Prostate gland (tissue), 2 donors: ENCODE measurements at regions not wholly inside any gene's neighbourhood (a gene's known extent, or its start where the extent isn't known, plus 50 kb on each side); places are given as distances from the start of the nearest gene placed in this dataset.

Experiments
- DNase-seq: peaks from one replicate; pipeline ENCODE4 v3.0.0-alpha.2; 2019; ENCODE audit warnings: low spot score
- H3K27ac ChIP-seq, 2 donors: fragments of 200-600 bp; sonication (generic); 2 replicates each; pipeline ENCODE4 v1.5.1; 2017 to 2019
- H3K27me3 ChIP-seq: fragments of 200-600 bp; sonication (generic); replicated peaks from 2 replicates; pipeline ENCODE4 v1.5.1; 2019; ENCODE audit not compliant: insufficient read depth
- H3K36me3 ChIP-seq, 2 donors: fragments of 200-600 bp; sonication (generic); 1 replicate in 1 of 2; 2 replicates in 1 of 2; pipeline versions ENCODE4 v1.5.1 to v1.8.1; 2017 to 2019
- H3K4me1 ChIP-seq: fragments of 200-600 bp; sonication (generic); replicated peaks from 2 replicates; pipeline ENCODE4 v1.5.1; 2019
- H3K4me3 ChIP-seq, 2 donors: fragments of 200-600 bp; sonication (generic); 2 replicates each; pipeline ENCODE4 v1.5.1; 2017 to 2019
- H3K9me3 ChIP-seq: fragments of 200-600 bp; sonication (generic); 2 replicates; pipeline ENCODE4 v1.5.1; 2017
- POLR2A ChIP-seq: fragments of 450-650 bp; IDR thresholded peaks from one replicate; pipeline ENCODE4 v1.6.1; 2016; ENCODE audit warnings: antibody characterized with exemption, mild to moderate bottlenecking
- POLR2AphosphoS5 ChIP-seq: sonication (generic); formaldehyde crosslinking; IDR thresholded peaks from one replicate; pipeline ENCODE4 v1.6.1; 2017; ENCODE audit warnings: antibody characterized with exemption
- WGBS: methylation state at CpG from one replicate; pipeline ENCODE4 v1.1.5; 2018; 5-methylcytosine and 5-hydroxymethylcytosine counted together
- intact Hi-C: fragments of 100-400 bp; cut with DNase I; formaldehyde crosslinking; loops from one replicate; pipeline ENCODE4 v1.14.2; 2022
- TF ChIP-seq, protein P1 (sequence below), 4 experiments: fragments of 200-600 bp in 2 of 4; fragments of 450-650 bp in 2 of 4; sonication (generic) in 2 of 4; IDR thresholded peaks; 1 replicate in 3 of 4; 2 replicates in 1 of 4; pipeline ENCODE4 v1.5.1; 2016 to 2019; ENCODE audit warnings: antibody characterized with exemption in 4 of 4, mild to moderate bottlenecking in 2 of 4, moderate library complexity in 2 of 4

- whole genome bisulfite sequencing, result 87% methylated on average over 13 of the region's 13 CpGs
- TF ChIP-seq, protein P1, sequence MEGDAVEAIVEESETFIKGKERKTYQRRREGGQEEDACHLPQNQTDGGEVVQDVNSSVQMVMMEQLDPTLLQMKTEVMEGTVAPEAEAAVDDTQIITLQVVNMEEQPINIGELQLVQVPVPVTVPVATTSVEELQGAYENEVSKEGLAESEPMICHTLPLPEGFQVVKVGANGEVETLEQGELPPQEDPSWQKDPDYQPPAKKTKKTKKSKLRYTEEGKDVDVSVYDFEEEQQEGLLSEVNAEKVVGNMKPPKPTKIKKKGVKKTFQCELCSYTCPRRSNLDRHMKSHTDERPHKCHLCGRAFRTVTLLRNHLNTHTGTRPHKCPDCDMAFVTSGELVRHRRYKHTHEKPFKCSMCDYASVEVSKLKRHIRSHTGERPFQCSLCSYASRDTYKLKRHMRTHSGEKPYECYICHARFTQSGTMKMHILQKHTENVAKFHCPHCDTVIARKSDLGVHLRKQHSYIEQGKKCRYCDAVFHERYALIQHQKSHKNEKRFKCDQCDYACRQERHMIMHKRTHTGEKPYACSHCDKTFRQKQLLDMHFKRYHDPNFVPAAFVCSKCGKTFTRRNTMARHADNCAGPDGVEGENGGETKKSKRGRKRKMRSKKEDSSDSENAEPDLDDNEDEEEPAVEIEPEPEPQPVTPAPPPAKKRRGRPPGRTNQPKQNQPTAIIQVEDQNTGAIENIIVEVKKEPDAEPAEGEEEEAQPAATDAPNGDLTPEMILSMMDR (IDR thresholded peaks at IDR 0.05), result no peak
- no peak for TF ChIP-seq POLR2AphosphoS5
- TF ChIP-seq POLR2A, result no peak
- H3K4me3 ChIP-seq, result no peak overlapping the region
- intact Hi-C loops, result no loop called here
- H3K27me3 ChIP-seq, result no peaks in the 10 kb centered on the region
- no peaks in the 10 kb centered on the region for H3K9me3 ChIP-seq
- H3K27ac ChIP-seq, result no peak overlapping the region
- H3K36me3 ChIP-seq, result no peaks in the 10 kb centered on the region
- no peak for DNase-seq
- H3K4me1 ChIP-seq, result no peaks in the 10 kb centered on the region
Observed at GRCh38 chr22:48700180-48700565, 1127.5 kb downstream of the BRD1 start.

GRCh38 chr22:48699511-48699910 lies 1128.2 kb downstream of the BRD1 start:
- no peak for DNase-seq
- 45% methylated on average over 17 of the region's 17 CpGs for WGBS
- Histone ChIP-seq H3K27me3 (no peaks in the 10 kb centered on the region), H3K9me3 (no peaks in the 10 kb centered on the region), H3K36me3 (no peaks in the 10 kb centered on the region), H3K4me1 (no peaks in the 10 kb centered on the region), H3K27ac (no peak overlapping the region), H3K4me3 (no peak overlapping the region)
- intact Hi-C loops, result no loop called here
- TF ChIP-seq POLR2A (no peak), POLR2AphosphoS5 (no peak)
- TF ChIP-seq, protein P1 (IDR thresholded peaks at IDR 0.05), result no peak

DNA sequence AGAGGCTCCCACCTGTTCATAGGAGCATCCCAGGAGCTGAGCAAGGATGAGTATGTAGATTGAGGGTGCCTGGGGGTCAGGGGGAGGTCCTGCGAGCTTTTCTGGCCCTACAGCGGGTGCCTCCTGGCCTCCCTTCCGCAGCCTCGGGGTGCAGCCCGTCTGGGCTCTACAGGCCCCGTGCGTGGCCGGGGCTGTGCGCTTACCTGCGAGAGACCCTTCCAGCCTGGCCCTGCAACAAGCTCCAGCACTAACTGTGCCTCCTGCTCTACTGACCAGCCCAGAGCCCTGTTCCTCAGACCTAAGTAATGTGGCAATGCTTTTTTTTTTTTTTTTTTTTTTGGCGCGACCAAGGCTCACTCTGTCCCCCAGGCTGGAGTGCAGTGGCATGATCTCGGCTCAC lies 1129.1 kb downstream of the BRD1 start:
- Histone ChIP-seq H3K36me3 (no peaks in the 10 kb centered on the region), H3K9me3 (no peaks in the 10 kb centered on the region), H3K27ac (no peak overlapping the region), H3K4me3 (no peak overlapping the region), H3K27me3 (no peaks in the 10 kb centered on the region), H3K4me1 (no peaks in the 10 kb centered on the region)
- WGBS, result 77% methylated on average over 8 of the region's 13 CpGs
- TF ChIP-seq POLR2AphosphoS5, result no peak
- TF ChIP-seq, protein P1 (IDR thresholded peaks at IDR 0.05), result no peak
- TF ChIP-seq POLR2A, result no peak
- intact Hi-C loops, result no loop called here
- DNase-seq, result no peak

DNA sequence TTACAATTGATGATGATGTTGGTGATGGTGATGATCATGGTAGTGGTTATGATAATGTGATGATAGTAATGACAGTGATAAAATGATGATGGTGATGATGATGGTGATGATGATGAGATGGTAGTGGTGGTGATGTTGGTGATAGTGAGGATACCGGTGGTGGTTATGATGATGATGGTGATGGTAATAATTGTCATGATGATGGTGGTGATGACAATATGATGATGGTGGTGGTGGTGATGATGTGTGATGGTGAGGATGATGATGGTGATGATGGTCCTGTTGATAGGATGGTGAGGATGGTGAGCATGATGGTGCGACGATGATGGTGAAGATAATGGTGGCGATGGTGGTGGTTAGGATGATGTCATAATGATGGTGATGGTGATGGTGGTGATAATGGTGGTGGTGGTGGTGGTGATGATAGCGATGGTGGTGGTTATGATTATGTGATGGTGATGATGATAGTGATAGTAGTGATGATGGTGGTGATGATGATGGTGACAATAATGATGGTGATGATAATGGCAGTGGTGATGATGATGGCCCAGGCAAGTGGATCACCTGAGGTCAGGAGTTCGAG lies 1129.9 kb downstream of the BRD1 start:
- no peak overlapping the region for H3K27ac ChIP-seq
- no peak for DNase-seq
- H3K27me3 ChIP-seq, result no peaks in the 10 kb centered on the region
- intact Hi-C loops, result no loop called here
- H3K4me1 ChIP-seq, result no peaks in the 10 kb centered on the region
- no peaks in the 10 kb centered on the region for H3K9me3 ChIP-seq
- no peaks in the 10 kb centered on the region for H3K36me3 ChIP-seq
- no peak for TF ChIP-seq POLR2A
- TF ChIP-seq POLR2AphosphoS5, result no peak
- TF ChIP-seq, protein P1 (IDR thresholded peaks at IDR 0.05), result no peak
- 97% methylated on average over 6 of the region's 6 CpGs for WGBS
- H3K4me3 ChIP-seq, result no peak overlapping the region

DNA sequence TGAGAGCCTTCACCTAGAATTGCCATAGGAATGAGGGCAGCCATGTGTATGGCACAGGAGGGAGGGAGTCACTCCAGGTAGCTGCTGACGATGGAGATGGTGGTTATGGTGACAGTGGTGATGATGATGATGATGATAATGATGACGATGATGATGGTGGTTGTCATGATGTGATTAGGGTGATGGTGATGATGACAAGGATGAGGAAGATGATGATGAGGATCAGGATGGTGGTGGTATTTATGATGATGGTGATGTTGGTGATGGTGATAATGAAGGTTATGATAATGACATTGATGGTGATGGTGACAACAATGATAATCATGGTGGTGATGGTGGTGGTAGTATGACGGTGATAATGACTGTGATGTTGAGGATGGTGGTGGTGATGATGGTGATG lies 1130.5 kb downstream of the BRD1 start:
- no peaks in the 10 kb centered on the region for H3K4me1 ChIP-seq
- TF ChIP-seq, protein P1 (IDR thresholded peaks at IDR 0.05), result no peak
- TF ChIP-seq POLR2A, result no peak
- no peaks in the 10 kb centered on the region for H3K27me3 ChIP-seq
- no peak overlapping the region for H3K4me3 ChIP-seq
- no peaks in the 10 kb centered on the region for H3K36me3 ChIP-seq
- WGBS, result 75% methylated on average over 3 of the region's 3 CpGs
- DNase-seq, result no peak
- H3K9me3 ChIP-seq, result no peaks in the 10 kb centered on the region
- intact Hi-C loops, result no loop called here
- no peak overlapping the region for H3K27ac ChIP-seq
